NOMO-1 treated with DMSO at 0.1 percent for 48 hours (cell line): ENCODE measurements at regions not wholly inside any gene's neighbourhood (a gene's known extent, or its start where the extent isn't known, plus 50 kb on each side); places are given as distances from the start of the nearest gene placed in this dataset.
"Not testable (repeated sequence)": the region's sequence is repeated elsewhere in the genome, so short reads cannot be mapped to it uniquely, and the experiment has no call there.

ENCODE experiments used
- DNase-seq: peaks from one replicate; lab custom pipeline; 2025; ENCODE audit not compliant: unreplicated experiment; lab: John Stamatoyannopoulos, UW

DNA sequence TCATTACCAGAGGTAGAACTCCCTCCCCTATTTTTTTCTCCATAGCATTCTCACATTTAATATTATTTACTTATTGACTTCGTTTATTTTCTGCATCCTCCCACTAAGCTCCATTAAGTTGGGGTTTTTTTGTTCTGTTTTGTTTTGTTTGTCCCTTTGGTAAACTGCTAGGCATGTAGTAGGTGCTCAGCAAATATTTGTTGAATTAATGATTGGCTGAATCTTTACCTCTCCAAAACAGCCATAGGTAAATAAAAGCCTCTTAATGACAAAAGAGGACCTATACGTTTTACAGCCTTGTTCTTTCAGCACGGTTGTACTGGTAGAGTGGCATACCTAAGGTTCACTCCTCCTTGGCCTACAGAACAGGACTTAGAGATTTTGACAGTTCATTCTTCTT is 52.0 kb downstream of the PRORP start:
- DNase-seq: no peak

DNA sequence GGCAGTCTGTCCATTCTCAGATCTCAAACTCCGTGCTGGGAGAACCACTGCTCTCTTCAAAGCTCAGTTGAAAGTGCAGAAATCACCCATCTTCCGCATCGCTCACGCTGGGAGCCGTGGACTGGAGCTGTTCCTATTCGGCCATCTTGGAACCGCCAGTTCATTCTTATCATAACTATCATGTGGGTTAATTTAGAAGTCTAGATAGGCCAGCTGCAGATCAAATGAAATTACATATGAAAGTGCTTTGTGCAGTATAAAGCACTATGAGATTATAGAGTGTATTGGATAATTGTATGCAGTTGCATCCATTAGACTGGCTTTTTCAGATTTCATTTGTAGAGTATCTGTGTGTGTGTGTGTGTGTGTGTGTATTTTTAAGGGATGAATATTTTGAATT is 57.8 kb downstream of the PRORP start:
- no peak for DNase-seq

DNA sequence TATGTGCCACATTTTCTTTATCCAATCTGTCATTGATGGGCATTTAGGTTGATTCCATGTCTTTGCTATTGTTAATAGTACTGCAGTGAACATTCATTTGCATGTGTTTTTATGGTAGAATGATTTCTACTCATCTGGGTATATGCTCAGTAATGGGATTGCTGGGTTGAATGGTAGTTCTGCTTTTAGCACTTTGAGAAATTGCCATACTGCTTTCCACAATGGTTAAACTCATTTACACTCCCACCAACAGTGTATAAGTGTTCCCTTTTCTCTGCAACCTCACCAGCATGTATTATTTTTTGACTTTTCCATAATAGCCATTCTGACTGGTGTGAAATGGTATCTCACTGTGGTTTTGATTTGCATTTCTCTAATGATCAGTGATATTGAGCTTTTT is 62.5 kb downstream of the PRORP start:
- not testable (repeated sequence) for DNase-seq

DNA sequence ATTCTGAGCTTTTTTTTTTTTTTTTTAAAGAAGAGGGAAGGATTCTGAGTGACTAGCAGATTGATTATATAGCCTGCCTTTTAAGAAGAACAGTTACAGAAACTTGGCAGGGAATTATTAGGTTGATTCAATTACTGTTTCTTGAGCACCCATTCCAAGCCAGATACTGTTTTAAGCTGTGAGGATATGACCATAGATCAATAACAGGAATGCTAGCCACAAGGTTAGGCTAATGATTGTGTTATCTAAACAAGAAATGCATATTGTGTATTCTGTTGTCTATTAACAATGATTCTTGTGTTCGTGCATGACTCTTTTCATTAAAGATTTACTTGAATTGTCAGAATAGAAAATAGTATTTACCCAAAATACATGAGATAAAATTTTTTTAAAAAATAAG is 67.1 kb downstream of the PRORP start:
- DNase-seq: no peak

DNA sequence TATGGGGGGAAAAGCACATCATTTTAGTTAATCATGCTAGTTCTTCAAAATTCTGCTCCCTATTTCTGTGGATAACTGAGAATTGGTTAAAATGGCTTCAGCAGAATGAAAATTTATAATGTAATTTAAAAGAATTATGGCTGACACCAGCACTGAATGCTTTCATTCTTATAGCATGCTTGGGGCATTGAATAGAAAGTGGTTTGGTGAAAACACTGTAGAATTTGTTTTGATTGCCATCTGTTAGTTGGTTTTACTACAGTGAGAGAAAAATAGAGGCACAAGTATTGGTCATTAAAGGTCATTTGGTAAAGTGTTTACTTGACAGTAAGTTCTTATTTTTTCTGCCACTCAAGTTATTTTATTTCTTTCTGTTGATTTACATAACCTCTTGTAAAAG is 70.8 kb downstream of the PRORP start:
- no peak for DNase-seq

DNA sequence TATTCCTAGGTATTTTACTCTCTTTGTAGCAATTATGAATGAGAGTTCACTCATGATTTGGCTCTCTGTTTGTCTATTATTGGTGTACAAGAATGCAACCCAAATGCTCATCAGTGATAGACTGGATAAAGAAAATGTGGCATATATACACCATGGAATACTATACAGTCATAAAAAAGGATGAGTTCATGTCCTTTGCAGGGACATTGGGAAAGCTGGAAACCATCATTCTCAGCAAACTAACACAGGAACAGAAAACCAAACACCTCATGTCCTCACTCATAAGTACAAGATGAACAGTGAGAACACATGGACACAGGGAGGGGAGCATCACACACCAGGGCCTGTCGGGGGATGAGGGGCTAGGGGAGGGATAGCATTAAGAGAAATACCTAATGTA is 71.8 kb downstream of the PRORP start:
- not testable (repeated sequence) for DNase-seq

DNA sequence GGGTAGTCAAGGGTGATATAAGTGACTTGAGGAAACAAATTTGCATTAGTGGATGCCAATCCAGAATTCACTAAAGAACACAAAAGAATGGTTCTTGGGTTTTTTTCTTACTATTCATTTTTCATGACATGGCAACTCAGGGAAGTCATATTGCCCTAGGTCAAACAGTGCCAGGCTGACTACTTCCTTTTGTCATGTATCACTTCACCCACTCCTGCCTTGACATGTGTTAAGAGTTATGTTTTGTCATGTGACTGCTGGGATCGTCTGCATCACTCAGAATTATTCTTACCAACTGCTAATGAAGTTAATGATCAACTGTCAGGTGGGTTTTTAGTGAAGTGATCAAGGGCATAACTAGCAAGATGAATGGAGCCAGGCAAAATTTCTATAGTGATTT is 74.2 kb downstream of the PRORP start:
- DNase-seq: no peak

DNA sequence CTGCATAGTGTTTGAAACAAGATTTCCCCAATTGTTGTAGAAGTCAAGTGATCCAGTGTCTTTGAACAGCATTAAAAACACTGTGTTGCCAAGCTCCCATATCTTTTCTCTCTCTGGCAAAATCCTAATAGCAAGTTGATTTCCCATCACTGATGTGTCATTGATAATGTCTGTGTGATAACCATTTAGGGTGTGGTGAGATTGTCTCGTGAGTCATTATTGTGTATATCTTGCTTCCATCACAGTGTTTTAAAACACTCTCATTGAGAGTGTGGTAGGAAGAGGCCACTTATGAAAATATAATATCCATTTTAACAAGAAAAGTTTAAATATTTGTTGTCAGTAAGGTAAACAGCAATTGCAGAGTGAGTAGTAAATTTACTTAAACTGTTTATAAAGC is 74.7 kb downstream of the PRORP start:
- DNase-seq: no peak

DNA sequence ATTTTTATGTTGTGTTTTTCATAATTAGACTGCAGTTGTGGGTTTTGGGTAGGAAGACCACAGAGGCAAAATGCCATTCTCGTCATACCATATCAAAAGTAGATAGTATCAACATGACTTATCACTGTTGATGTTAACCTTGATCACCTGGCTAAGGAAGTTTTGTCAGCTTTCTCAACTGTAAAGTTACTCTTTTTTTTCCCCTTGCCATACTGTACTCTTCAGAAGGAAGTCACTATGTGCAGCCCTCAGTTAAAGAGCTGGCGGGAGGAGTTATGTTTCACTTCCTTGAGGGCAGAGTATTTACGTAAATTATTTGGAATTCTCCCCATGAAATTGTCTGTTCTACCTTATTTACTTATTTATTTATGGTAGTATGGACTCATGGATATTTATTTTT is 78.7 kb downstream of the PRORP start:
- peak; percentile 39 for DNase-seq

DNA sequence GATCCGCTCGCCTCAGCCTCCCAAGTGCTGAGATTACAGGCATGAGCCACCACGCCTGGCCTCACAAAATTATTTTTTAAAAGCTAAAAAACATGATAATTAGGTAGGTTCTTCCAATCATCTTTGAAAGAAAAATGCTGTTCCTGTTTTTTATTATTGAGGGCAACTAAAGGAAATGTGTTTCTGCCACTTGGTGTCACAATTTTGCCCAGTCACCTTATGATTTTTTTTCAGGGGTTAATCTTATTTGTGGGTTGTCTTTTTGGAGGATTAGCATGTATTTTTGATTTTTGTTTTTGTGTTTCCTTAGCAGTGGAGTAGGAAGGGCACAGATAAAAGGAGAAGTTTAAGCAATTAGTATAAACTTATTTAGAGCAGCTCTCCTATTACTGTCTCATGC is 79.8 kb downstream of the PRORP start:
- peak; percentile 49 for DNase-seq

DNA sequence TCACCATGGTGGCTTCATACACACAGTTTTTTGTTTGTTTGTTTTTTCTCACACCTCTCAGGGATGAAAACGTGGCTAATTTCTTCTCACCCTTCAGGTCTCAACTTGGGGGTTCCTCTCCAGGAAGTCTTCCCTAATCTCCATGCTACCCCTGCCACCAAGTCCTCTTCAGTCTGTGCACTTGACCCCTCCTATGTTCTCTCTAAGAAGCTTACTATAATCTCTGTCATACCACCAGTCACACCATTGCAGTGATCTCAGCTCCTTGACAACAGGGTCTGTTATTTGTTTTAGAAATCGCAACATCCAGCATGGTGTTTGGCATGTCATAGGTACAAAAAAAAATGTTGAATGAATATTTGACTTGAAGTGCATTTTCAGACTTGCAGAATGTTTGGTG is 83.4 kb downstream of the PRORP start:
- DNase-seq: no peak

DNA sequence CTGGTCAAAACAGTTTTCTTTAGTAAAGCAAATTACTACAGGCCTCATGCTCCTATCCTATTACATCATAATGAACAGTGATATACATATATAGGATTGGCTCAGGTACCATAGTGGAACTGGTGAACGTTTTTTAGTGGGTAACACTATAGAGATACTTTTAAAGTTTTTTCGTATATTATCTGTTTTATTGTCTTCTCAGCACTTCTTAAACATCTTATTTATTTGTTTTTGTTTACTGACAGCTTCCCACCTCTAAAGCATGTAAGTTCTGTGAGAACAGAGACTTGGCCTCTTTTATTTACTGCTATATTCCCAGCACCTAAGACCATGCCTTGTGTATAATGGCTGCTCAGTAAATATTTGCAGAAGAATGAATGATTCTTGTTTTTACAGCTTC is 81.1 kb upstream of the PSMA6 start:
- no peak for DNase-seq

DNA sequence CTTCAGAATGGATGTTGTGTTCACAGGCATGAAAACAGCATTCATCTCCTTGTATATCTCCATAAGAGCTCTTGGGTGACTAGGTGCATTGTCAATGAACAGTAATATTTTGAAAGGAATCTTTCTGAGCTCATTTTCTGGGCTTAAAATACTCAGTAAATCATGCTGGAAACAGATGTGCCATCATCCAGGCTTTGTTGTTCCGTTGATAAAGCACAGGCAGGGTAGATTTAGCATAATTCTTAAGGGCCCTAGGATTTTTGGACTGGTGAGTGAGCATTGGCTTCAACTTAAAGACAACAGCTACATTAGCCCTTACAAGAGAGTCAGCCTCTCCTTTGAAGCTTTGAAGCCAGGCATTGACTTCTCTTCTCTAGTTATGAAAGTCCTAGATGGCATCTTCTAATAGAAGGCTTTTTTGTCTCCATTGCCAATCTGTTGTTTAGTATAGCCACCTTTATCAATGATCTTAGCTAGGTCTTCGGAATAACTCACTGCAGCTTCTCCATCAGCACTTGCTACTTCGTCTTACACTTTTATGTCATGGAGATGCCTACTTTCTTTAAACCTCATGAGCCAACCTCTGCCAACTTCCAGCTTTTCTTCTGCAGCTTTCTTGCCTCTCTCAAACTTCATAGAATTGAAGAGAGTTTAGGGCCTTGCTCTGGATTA is 79.6 kb upstream of the PSMA6 start:
- no peak for DNase-seq

DNA sequence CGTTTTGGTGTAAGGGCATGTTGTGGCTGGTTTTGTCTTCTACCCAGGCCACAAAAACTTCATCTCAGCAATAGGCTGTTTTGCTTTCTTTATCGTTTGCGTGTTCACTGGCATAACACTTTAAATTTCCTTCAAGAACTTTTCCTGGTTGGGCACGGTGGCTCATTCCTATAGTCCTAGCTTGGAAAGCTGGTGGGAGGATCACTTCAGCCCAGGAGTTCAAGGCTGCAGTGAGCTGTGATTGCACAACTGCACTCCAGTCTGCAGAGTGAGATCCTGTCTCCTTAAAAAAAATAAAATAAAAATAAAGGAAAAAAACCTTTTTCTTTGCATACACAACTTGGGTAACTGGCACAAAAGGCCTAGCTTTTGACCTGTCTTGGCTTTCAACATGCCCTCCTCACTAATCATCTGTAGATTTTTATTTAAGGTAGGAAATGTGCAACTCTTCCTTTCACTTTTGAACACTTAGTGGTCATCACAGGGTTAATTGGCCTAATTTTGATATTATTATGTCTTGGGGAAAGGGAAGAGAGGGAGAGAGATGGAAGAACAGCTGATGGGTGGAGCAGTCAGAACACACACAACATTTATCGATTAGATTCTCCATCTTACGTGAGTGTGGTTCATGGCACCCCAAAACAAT is 78.9 kb upstream of the PSMA6 start:
- no peak for DNase-seq

DNA sequence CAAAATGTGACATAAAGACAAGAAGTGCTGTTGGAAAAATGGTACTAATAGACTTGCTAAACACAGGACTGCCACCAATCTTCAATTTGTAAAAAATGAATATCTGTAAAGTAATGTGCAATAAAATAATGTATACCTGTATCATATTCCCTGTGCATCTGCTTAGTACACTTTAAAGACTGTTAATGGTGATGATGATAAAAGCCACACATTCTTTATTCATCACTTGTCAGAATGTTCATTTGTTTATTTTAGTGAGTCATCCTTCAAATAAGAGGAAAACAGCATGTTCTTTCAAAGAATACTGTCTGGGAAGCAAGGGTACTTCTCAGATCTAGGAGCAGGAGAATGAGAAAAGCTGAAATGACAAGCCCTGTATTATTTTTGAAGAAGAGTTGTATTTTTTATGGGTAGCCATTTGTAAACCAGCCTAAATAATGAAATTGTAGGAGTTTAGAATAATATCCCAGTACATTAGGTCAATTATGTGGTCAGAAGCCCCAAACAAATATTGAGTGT is 78.3 kb upstream of the PSMA6 start:
- no peak for DNase-seq

DNA sequence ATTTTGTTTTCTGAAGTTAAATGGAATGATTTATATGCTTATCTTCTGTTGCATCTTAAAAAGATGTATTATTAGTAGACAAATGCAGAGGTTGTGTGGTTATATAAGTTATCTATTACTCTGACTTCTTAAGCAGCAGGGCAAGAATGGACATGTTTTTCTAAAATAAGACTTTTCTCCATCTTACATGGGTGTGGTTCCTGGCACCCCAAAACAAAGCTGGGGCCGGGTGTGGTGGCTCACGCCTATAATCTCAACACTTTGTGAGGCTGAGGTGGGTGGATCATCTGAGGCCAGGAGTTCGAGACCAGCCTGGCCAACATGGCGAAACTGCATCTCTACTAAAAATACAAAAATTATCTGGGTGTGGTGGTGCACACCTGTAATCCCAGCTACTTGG is 77.8 kb upstream of the PSMA6 start:
- not testable (repeated sequence) for DNase-seq

DNA sequence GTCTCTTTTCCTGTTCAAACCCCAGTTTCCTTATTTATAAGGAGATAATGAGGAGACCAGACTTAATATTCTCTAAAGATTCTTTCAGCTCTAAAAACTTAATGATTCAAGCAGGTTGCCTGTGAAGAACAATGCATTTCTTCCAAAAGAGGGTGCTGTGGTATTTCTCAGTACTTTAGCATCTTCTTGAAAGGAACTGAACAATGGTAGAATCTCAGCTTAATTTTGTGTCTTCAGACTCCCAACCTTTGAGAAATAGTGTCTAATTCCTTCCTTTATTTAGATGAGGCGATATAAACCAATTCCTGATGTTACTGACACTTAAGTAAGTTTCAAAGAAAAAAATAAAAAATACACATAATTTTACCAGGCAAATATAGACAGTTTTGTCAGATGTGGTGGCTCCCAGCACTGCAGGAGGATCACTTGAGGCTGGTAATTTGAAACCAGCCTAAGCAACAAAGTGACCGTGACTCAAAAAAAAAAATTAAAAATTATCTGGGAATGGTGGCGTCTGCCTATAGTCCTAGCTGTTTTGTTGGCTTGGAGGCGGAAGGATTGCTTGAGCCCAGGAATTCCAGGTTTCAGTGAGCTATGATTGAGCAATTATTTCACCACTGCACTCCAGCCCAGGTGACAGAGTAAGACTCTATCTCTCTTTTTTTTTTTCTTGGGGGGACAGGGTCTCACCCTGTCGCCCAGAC is 76.9 kb upstream of the PSMA6 start:
- peak; percentile 14 for DNase-seq

DNA sequence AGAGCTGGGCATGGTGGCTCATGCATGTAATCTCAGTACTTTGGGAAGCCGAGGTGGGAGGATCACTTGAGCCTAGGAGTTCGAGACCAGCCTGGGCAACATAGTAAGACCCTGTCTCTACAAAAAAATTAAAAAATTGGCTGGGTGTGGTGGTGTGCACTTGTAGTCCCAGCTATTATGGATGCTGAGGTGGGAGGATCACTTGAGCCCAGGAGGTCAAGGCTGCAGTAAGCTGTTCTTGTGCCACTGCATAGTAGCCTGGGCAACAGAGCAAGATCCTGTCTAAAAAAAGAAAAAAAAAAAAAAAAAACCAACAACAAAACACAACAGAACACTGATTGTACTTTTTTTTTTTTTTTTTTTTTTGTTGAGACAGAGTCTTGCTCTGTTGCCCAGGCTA is 74.0 kb upstream of the PSMA6 start:
- DNase-seq: not testable (repeated sequence)

DNA sequence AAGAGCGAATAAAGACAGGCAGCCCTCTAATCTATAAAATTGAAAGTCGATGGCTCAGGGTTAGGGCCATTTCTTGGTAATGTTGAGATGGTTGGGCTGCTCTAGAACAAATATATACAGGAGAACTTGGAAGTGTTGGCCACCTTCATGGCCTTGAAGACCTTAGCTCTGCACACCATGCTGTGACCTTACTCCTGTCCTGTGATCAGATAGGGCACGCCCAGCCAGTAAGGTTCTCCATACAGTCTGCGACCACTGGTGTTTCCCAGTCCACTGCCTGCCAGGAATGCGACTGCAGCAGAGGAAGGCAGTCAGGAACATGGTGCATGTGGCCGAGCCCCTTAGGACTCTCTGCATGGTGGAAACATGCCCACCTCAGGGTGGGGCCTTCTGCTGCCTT is 73.2 kb upstream of the PSMA6 start:
- no peak for DNase-seq

DNA sequence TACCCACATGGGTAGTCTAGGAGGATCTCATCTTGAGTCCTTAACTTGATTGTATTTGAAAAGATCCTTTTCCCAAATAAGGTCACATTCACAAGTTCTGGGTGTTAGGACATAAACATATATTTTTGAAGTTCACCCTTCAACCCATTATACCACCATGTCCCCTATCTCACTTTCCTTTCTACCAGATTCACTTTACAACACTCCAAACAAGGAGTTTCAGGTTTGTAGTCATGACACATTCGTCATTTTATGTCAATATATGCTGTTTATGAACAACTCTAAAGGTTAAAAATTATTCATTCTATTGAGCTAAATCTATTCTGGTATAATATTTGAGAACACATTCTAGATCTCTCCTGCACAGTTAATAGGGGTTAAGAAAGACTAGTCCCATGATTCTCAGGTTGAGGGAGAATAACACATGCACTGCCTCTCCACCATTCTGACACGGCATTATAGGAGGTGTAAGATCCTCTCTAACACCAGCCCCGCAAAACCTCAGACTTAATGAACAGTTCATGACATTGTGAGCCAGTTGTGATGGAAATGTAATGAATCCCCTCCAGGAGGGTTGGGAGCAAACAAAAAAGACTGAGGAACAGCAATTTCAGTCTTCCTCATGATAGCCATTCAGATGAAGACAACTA is 72.0 kb upstream of the PSMA6 start:
- no peak for DNase-seq

DNA sequence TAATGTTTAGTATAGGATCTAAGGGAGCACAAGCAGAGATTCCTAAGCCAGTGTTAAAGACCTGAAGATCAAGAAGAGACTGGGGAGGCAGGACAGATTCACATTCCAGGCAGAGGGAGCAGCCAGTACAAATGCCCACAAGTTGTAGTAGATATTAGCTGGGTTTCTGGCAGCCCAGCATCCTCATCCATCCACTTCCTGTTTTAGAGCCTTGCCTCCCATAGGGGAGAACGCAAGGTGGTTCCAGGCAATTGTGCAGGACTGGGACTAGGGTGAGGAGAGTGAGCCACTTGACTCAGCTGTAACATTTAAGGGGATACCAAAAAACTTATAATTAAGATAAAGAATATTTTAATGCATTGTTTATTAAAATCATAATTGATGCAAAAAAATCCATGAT is 71.3 kb upstream of the PSMA6 start:
- no peak for DNase-seq

DNA sequence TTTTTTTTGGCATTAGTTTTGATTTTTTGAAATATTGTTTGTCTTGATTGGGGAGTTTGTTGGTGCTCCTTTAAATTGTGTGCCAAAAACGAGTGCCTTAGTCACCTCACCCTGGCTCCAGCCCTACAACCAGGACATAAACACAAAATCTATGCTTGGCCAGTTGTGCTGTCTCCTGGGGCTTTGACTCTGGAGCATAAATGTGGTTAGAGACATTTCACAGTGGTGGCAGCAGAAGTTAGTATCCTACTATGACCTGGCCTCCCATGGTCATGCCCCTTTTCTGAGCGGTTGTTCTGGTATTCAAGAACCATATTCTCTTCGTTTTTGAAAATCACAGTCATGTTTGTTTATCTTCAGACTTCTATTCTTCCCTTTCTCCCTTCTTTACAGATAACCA is 70.7 kb upstream of the PSMA6 start:
- no peak for DNase-seq
